ENCODE measurements at regions not wholly inside any gene's neighbourhood (a gene's known extent, or its start where the extent isn't known, plus 50 kb on each side); places are given as distances from the start of the nearest gene placed in this dataset.

GRCh38 chr20:60250251-60250650 lies 292.0 kb downstream of the CDH26 start:
- TF ChIP-seq CTCF (IDR thresholded peaks at IDR 0.05) (no peak), POLR2A (IDR thresholded peaks at IDR 0.05) (no peak)

Measured in lower leg skin (tissue), 3 donors.